HL-60 (cell line): ENCODE measurements at regions not wholly inside any gene's neighbourhood (a gene's known extent, or its start where the extent isn't known, plus 50 kb on each side); places are given as distances from the start of the nearest gene placed in this dataset.

Experiments
- DNase-seq, 2 experiments: peaks; one replicate each; pipeline ENCODE4 v3.0.0-alpha.2; 2010 to 2020; ENCODE audit warnings: low read depth in 1 of 2, low spot score in 1 of 2
- H3K27ac ChIP-seq: fragments of 250-450 bp; sonication (Bioruptor Pico); replicated peaks from 2 replicates; pipeline ENCODE4 v1.5.1; 2020; ENCODE audit warnings: mild to moderate bottlenecking, moderate library complexity
- H3K27me3 ChIP-seq: fragments of 250-450 bp; sonication (Bioruptor Pico); 2 replicates; pipeline ENCODE4 v1.5.1; 2021; ENCODE audit warnings: mild to moderate bottlenecking, moderate library complexity; ENCODE audit not compliant: insufficient read depth, poor library complexity, severe bottlenecking
- H3K4me3 ChIP-seq: replicated peaks from 2 replicates; pipeline ENCODE4 v1.5.1; 2011; ENCODE audit warnings: mild to moderate bottlenecking, control low read depth, low read length; ENCODE audit not compliant: insufficient read depth
- CTCF ChIP-seq: IDR thresholded peaks from one replicate; pipeline ENCODE4 v1.5.1; 2011; ENCODE audit warnings: low read length, control low read depth, inconsistent platforms; ENCODE audit not compliant: insufficient read depth
- GABPA ChIP-seq: IDR thresholded peaks from 2 replicates; pipeline ENCODE4 v1.6.1; 2012; ENCODE audit warnings: low read depth
- POLR2AphosphoS5 ChIP-seq: IDR thresholded peaks from 2 replicates; pipeline ENCODE4 v1.6.1; 2012; ENCODE audit warnings: low read depth
- REST ChIP-seq: IDR thresholded peaks from 2 replicates; pipeline ENCODE4 v1.6.1; 2012; ENCODE audit warnings: low read depth; ENCODE audit not compliant: insufficient replicate concordance
- SPI1 ChIP-seq: IDR thresholded peaks from 2 replicates; pipeline ENCODE4 v1.6.1; 2012; ENCODE audit warnings: low read depth, mild to moderate bottlenecking, borderline replicate concordance

GRCh38 chr13:79776531-79777295 is 295.8 kb downstream of the NDFIP2 start:
- TF ChIP-seq CTCF (no peak), POLR2AphosphoS5 (no peak), GABPA (no peak), SPI1 (no peak), REST (no peak)
- DNase-seq: peak; percentile 14 to 69
- no peaks in the 10 kb centered on the region for H3K27me3 ChIP-seq
- no peak overlapping the region for H3K27ac ChIP-seq
- no peak overlapping the region for H3K4me3 ChIP-seq

GRCh38 chr13:79775830-79776229 is 294.9 kb downstream of the NDFIP2 start:
- DNase-seq: peak in 1 of 2 experiments; percentile 71
- no peaks in the 10 kb centered on the region for H3K27me3 ChIP-seq
- TF ChIP-seq POLR2AphosphoS5 (no peak), REST (no peak), SPI1 (no peak), GABPA (no peak), CTCF (peak; percentile 23)
- H3K4me3 ChIP-seq: no peak overlapping the region
- H3K27ac ChIP-seq: no peak overlapping the region

- Histone ChIP-seq H3K27ac (no peak overlapping the region), H3K4me3 (no peak overlapping the region), H3K27me3 (no peaks in the 10 kb centered on the region)
- TF ChIP-seq CTCF (no peak), GABPA (no peak), SPI1 (no peak), POLR2AphosphoS5 (no peak), REST (no peak)
- DNase-seq: no peak
Observed at GRCh38 chr13:79772811-79773210, 291.9 kb downstream of the NDFIP2 start.
